GM23338 (cell line): ENCODE measurements at regions not wholly inside any gene's neighbourhood (a gene's known extent, or its start where the extent isn't known, plus 50 kb on each side); places are given as distances from the start of the nearest gene placed in this dataset.

Source experiments
- ATAC-seq: fragments of 200-7000 bp; cut with Tn5 transposase; 3 replicates; pipeline ENCODE4 v1.9.1; 2020
- DNase-seq: peaks from one replicate; pipeline ENCODE4 v3.0.0-alpha.2; 2015; ENCODE audit warnings: low spot score
- H2AFZ ChIP-seq: fragments of 200-600 bp; sonication (generic); 2 replicates; pipeline ENCODE4 v1.8.0; 2016; ENCODE audit warnings: antibody characterized with exemption, mild to moderate bottlenecking, moderate library complexity
- H3F3A ChIP-seq: fragments of 200-600 bp; sonication (generic); replicated peaks from 2 replicates; pipeline ENCODE4 v1.8.0; 2017; ENCODE audit warnings: antibody characterized with exemption, mixed run types, low read depth
- H3K27ac ChIP-seq: fragments of 200-600 bp; sonication (generic); 2 replicates; pipeline ENCODE4 v1.6.1; 2016; ENCODE audit warnings: low read depth
- H3K27me3 ChIP-seq: fragments of 200-600 bp; sonication (generic); 2 replicates; pipeline ENCODE4 v1.8.0; 2016; ENCODE audit warnings: mild to moderate bottlenecking, mixed run types, moderate library complexity; ENCODE audit not compliant: insufficient read depth
- H3K36me3 ChIP-seq: fragments of 200-600 bp; sonication (generic); 2 replicates; pipeline ENCODE4 v1.8.0; 2016; ENCODE audit warnings: mild to moderate bottlenecking; ENCODE audit not compliant: insufficient read depth
- H3K4me1 ChIP-seq: fragments of 200-600 bp; sonication (generic); 2 replicates; pipeline ENCODE4 v1.8.0; 2016; ENCODE audit warnings: mild to moderate bottlenecking, moderate library complexity; ENCODE audit not compliant: insufficient read depth
- H3K4me2 ChIP-seq: fragments of 200-600 bp; sonication (generic); 2 replicates; pipeline ENCODE4 v1.7.1; 2017; ENCODE audit warnings: mixed run types
- H3K4me3 ChIP-seq: fragments of 200-600 bp; sonication (generic); 2 replicates; pipeline ENCODE4 v1.6.1; 2016; ENCODE audit warnings: mixed run types
- H3K79me2 ChIP-seq: fragments of 200-600 bp; sonication (generic); replicated peaks from 2 replicates; pipeline ENCODE4 v1.8.0; 2017; ENCODE audit warnings: mild to moderate bottlenecking; ENCODE audit not compliant: insufficient read depth
- H3K9me2 ChIP-seq: fragments of 200-600 bp; sonication (generic); 2 replicates; pipeline ENCODE4 v1.8.0; 2017; ENCODE audit not compliant: insufficient read depth
- H4K20me1 ChIP-seq: fragments of 200-600 bp; sonication (generic); replicated peaks from 2 replicates; pipeline ENCODE4 v1.8.0; 2017; ENCODE audit warnings: mild to moderate bottlenecking; ENCODE audit not compliant: insufficient read depth
- H3K27ac Mint-ChIP-seq: 2 replicates; pipeline ENCODE4 v1.8.0; 2020; ENCODE audit warnings: inconsistent platforms, mild to moderate bottlenecking, moderate library complexity, mixed read lengths
- H3K27me3 Mint-ChIP-seq: 3 replicates; pipeline ENCODE4 v1.8.0; 2022; ENCODE audit warnings: low read depth, mild to moderate bottlenecking, moderate library complexity, mixed read lengths, inconsistent platforms; ENCODE audit not compliant: insufficient read depth, poor library complexity
- H3K36me3 Mint-ChIP-seq: 3 replicates; pipeline ENCODE4 v1.8.0; 2021; ENCODE audit warnings: low read depth, mild to moderate bottlenecking, inconsistent platforms, moderate library complexity, mixed read lengths
- H3K4me1 Mint-ChIP-seq: 3 replicates; pipeline ENCODE4 v1.8.0; 2020; ENCODE audit warnings: mild to moderate bottlenecking, inconsistent platforms, mixed read lengths
- H3K4me3 Mint-ChIP-seq: 3 replicates; pipeline ENCODE4 v1.8.0; 2021; ENCODE audit warnings: moderate library complexity, mild to moderate bottlenecking, inconsistent platforms, mixed read lengths
- H3K9me3 Mint-ChIP-seq: 3 replicates; pipeline ENCODE4 v1.8.0; 2020; ENCODE audit warnings: moderate library complexity, mild to moderate bottlenecking, inconsistent platforms, mixed read lengths
- CREB1 ChIP-seq: fragments of 250-450 bp; sonication (Bioruptor Pico); IDR thresholded peaks from 2 replicates; pipeline ENCODE4 v1.5.0; 2020; ENCODE audit warnings: low read depth, mild to moderate bottlenecking, moderate library complexity
- EZH2 ChIP-seq: fragments of 200-600 bp; sonication (generic); IDR thresholded peaks from one replicate; pipeline ENCODE4 v1.8.0; 2017; ENCODE audit warnings: antibody characterized with exemption, mild to moderate bottlenecking, low read depth; ENCODE audit not compliant: unreplicated experiment
- EZH2phosphoT487 ChIP-seq: fragments of 200-600 bp; sonication (generic); IDR thresholded peaks from one replicate; pipeline ENCODE4 v1.8.1; 2018; ENCODE audit warnings: antibody characterized with exemption; ENCODE audit not compliant: unreplicated experiment
- JUNB ChIP-seq: IDR thresholded peaks from one replicate; pipeline ENCODE4 v1.6.1; 2016; ENCODE audit warnings: antibody characterized with exemption; ENCODE audit not compliant: unreplicated experiment
- NANOG ChIP-seq: IDR thresholded peaks from 2 replicates; pipeline ENCODE4 v1.6.1; 2016; ENCODE audit warnings: antibody characterized with exemption, borderline replicate concordance
- POLR2AphosphoS5 ChIP-seq: IDR thresholded peaks from 2 replicates; pipeline ENCODE4 v1.6.1; 2016; ENCODE audit warnings: antibody characterized with exemption, low read depth
- STAT1 ChIP-seq: IDR thresholded peaks from one replicate; pipeline ENCODE4 v1.6.1; 2016; ENCODE audit warnings: antibody characterized with exemption; ENCODE audit not compliant: unreplicated experiment
- TF ChIP-seq, protein P1 (sequence below): fragments of 250-450 bp; sonication (Bioruptor Pico); IDR thresholded peaks from 2 replicates; pipeline ENCODE4 v1.5.0; 2020; ENCODE audit warnings: mild to moderate bottlenecking, moderate library complexity
- TF ChIP-seq, protein P2 (sequence below), 2 experiments: fragments of 200-600 bp in 1 of 2; sonication (generic) in 1 of 2; conservative IDR thresholded peaks; 2 replicates each; pipeline versions ENCODE4 v1.5.1 to v1.6.1; 2016 to 2017; ENCODE audit warnings: antibody characterized with exemption in 2 of 2, low read depth in 2 of 2, mild to moderate bottlenecking in 2 of 2, moderate library complexity in 1 of 2
- TF ChIP-seq, protein P3 (sequence below): IDR thresholded peaks from one replicate; pipeline ENCODE4 v1.6.1; 2018; ENCODE audit warnings: antibody characterized with exemption; ENCODE audit not compliant: unreplicated experiment

DNA sequence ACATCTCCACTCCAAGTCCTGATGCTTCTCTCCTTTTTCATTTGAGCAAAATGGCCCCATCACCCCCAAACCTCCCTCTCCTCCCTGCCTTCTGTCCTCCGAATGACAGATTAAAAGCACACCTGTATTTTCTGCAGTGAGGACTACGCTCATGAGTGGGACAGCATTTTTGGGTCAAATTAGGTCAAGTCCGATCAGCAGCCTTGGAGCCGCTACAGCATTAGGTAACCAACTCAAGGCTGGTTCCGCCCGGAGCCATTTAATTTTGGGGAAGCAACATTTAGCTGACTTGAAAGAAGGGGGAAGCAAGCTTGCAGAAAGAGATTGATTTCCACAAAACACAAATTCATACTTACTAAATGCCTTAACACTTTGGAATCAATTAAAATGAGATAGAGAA, 324.1 kb upstream of the CDH5 start (continued):
- TF ChIP-seq, protein P1, sequence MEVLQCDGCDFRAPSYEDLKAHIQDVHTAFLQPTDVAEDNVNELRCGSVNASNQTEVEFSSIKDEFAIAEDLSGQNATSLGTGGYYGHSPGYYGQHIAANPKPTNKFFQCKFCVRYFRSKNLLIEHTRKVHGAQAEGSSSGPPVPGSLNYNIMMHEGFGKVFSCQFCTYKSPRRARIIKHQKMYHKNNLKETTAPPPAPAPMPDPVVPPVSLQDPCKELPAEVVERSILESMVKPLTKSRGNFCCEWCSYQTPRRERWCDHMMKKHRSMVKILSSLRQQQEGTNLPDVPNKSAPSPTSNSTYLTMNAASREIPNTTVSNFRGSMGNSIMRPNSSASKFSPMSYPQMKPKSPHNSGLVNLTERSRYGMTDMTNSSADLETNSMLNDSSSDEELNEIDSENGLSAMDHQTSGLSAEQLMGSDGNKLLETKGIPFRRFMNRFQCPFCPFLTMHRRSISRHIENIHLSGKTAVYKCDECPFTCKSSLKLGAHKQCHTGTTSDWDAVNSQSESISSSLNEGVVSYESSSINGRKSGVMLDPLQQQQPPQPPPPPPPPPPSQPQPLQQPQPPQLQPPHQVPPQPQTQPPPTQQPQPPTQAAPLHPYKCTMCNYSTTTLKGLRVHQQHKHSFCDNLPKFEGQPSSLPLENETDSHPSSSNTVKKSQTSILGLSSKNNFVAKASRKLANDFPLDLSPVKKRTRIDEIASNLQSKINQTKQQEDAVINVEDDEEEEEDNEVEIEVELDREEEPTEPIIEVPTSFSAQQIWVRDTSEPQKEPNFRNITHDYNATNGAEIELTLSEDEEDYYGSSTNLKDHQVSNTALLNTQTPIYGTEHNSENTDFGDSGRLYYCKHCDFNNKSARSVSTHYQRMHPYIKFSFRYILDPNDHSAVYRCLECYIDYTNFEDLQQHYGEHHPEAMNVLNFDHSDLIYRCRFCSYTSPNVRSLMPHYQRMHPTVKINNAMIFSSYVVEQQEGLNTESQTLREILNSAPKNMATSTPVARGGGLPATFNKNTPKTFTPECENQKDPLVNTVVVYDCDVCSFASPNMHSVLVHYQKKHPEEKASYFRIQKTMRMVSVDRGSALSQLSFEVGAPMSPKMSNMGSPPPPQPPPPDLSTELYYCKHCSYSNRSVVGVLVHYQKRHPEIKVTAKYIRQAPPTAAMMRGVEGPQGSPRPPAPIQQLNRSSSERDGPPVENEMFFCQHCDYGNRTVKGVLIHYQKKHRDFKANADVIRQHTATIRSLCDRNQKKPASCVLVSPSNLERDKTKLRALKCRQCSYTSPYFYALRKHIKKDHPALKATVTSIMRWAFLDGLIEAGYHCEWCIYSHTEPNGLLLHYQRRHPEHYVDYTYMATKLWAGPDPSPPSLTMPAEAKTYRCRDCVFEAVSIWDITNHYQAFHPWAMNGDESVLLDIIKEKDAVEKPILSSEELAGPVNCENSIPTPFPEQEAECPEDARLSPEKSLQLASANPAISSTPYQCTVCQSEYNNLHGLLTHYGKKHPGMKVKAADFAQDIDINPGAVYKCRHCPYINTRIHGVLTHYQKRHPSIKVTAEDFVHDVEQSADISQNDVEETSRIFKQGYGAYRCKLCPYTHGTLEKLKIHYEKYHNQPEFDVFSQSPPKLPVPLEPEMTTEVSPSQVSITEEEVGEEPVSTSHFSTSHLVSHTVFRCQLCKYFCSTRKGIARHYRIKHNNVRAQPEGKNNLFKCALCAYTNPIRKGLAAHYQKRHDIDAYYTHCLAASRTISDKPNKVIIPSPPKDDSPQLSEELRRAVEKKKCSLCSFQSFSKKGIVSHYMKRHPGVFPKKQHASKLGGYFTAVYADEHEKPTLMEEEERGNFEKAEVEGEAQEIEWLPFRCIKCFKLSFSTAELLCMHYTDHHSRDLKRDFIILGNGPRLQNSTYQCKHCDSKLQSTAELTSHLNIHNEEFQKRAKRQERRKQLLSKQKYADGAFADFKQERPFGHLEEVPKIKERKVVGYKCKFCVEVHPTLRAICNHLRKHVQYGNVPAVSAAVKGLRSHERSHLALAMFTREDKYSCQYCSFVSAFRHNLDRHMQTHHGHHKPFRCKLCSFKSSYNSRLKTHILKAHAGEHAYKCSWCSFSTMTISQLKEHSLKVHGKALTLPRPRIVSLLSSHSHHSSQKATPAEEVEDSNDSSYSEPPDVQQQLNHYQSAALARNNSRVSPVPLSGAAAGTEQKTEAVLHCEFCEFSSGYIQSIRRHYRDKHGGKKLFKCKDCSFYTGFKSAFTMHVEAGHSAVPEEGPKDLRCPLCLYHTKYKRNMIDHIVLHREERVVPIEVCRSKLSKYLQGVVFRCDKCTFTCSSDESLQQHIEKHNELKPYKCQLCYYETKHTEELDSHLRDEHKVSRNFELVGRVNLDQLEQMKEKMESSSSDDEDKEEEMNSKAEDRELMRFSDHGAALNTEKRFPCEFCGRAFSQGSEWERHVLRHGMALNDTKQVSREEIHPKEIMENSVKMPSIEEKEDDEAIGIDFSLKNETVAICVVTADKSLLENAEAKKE (CRISPR knock-in tag): no peak
- TF ChIP-seq CREB1: no peak
- TF ChIP-seq, protein P2, sequence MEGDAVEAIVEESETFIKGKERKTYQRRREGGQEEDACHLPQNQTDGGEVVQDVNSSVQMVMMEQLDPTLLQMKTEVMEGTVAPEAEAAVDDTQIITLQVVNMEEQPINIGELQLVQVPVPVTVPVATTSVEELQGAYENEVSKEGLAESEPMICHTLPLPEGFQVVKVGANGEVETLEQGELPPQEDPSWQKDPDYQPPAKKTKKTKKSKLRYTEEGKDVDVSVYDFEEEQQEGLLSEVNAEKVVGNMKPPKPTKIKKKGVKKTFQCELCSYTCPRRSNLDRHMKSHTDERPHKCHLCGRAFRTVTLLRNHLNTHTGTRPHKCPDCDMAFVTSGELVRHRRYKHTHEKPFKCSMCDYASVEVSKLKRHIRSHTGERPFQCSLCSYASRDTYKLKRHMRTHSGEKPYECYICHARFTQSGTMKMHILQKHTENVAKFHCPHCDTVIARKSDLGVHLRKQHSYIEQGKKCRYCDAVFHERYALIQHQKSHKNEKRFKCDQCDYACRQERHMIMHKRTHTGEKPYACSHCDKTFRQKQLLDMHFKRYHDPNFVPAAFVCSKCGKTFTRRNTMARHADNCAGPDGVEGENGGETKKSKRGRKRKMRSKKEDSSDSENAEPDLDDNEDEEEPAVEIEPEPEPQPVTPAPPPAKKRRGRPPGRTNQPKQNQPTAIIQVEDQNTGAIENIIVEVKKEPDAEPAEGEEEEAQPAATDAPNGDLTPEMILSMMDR (conservative IDR thresholded peaks at IDR 0.05; ENCODE audit: low read depth in 2 of 2): no peak
- no peak for TF ChIP-seq JUNB

DNA sequence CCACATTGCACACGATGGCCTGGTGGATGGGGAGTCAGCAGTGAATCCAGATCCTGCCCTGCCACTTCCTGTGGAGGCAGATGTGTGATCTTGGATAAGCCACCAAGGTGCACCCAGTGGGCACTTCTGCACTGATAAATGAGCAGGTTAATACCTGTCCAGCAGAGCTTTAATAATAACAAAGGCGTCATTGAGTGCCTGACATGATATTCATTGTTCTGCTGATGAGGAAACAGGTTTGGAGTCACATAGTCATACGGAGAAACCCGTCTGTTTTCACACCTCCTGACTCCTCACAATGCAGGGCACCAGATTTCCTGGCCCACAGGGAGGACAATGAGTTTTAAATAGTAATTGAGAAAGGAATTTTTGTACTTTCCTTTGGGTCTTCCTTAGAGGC, 324.6 kb upstream of the CDH5 start:
- TF ChIP-seq POLR2AphosphoS5 (no peak), EZH2phosphoT487 (no peak), STAT1 (no peak), NANOG (no peak), CREB1 (no peak), JUNB (no peak), EZH2 (no peak)
- TF ChIP-seq, protein P3, sequence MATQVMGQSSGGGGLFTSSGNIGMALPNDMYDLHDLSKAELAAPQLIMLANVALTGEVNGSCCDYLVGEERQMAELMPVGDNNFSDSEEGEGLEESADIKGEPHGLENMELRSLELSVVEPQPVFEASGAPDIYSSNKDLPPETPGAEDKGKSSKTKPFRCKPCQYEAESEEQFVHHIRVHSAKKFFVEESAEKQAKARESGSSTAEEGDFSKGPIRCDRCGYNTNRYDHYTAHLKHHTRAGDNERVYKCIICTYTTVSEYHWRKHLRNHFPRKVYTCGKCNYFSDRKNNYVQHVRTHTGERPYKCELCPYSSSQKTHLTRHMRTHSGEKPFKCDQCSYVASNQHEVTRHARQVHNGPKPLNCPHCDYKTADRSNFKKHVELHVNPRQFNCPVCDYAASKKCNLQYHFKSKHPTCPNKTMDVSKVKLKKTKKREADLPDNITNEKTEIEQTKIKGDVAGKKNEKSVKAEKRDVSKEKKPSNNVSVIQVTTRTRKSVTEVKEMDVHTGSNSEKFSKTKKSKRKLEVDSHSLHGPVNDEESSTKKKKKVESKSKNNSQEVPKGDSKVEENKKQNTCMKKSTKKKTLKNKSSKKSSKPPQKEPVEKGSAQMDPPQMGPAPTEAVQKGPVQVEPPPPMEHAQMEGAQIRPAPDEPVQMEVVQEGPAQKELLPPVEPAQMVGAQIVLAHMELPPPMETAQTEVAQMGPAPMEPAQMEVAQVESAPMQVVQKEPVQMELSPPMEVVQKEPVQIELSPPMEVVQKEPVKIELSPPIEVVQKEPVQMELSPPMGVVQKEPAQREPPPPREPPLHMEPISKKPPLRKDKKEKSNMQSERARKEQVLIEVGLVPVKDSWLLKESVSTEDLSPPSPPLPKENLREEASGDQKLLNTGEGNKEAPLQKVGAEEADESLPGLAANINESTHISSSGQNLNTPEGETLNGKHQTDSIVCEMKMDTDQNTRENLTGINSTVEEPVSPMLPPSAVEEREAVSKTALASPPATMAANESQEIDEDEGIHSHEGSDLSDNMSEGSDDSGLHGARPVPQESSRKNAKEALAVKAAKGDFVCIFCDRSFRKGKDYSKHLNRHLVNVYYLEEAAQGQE: no peak
- TF ChIP-seq, protein P2 (conservative IDR thresholded peaks at IDR 0.05; ENCODE audit: low read depth in 2 of 2): no peak
- no peak overlapping the region; the same call in 1 of the 2 replicates for H2AFZ ChIP-seq
- no peak overlapping the region for H3K27ac ChIP-seq
- no peak overlapping the region for H3K4me3 ChIP-seq
- no peaks in the 10 kb centered on the region for H3K4me1 ChIP-seq
- H3K27me3 Mint-ChIP-seq: peaks cover 16% of the 10 kb centered on the region
- H3K79me2 ChIP-seq: no peaks in the 10 kb centered on the region
- H3K36me3 Mint-ChIP-seq: peaks cover 9% of the 10 kb centered on the region
- H3K9me3 Mint-ChIP-seq: no peaks in the 10 kb centered on the region
- peaks cover 6% of the 10 kb centered on the region; the same call in 1 of the 3 replicates for H3K4me1 Mint-ChIP-seq
- H3K9me2 ChIP-seq: peaks cover 4% of the 10 kb centered on the region; the same call in 1 of the 2 replicates
- no peak overlapping the region for H3K4me3 Mint-ChIP-seq
- DNase-seq (no peak), ATAC-seq (no peak)
- H4K20me1 ChIP-seq: no peaks in the 10 kb centered on the region
- no peaks in the 10 kb centered on the region for H3F3A ChIP-seq
- H3K36me3 ChIP-seq: no peaks in the 10 kb centered on the region
- H3K27me3 ChIP-seq: no peaks in the 10 kb centered on the region
- H3K27ac Mint-ChIP-seq: no peak overlapping the region
- H3K4me2 ChIP-seq: no peak overlapping the region
